HG03045 (cell line): ENCODE measurements at regions not wholly inside any gene's neighbourhood (a gene's known extent, or its start where the extent isn't known, plus 50 kb on each side); places are given as distances from the start of the nearest gene placed in this dataset.
A peak's percentile ranks its signal among the peaks of the same experiment; 100 is the strongest.

Experiments
- ATAC-seq: cut with Tn5 transposase; IDR thresholded peaks from one replicate; pipeline ENCODE4 v1.9.1; 2021; ENCODE audit warnings: mild to moderate bottlenecking, moderate library complexity; ENCODE audit not compliant: unreplicated experiment

DNA sequence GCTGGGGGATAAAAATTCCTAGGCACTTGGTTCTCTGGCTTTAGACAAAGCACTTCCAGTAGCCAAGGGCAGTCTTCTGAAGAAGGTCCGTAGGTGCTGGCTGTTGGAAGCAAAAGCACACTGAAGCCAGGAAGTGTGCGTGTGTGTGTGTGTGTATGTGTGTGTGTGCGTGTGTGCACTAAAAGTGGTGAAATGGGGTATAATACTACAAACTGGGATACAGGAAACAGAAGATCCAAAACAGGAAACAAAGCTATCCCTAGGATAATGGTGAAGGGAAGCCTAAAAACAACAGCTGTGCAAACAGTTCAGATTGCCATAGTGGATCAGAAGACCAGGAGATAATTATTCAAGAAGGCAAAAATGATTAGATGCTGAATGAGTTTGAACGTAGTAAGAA is 103.4 kb downstream of the IL20RB start:
- no peak for ATAC-seq

GRCh38 chr3:137062250-137062649 is 104.5 kb downstream of the IL20RB start:
- peak; percentile 88 for ATAC-seq

DNA sequence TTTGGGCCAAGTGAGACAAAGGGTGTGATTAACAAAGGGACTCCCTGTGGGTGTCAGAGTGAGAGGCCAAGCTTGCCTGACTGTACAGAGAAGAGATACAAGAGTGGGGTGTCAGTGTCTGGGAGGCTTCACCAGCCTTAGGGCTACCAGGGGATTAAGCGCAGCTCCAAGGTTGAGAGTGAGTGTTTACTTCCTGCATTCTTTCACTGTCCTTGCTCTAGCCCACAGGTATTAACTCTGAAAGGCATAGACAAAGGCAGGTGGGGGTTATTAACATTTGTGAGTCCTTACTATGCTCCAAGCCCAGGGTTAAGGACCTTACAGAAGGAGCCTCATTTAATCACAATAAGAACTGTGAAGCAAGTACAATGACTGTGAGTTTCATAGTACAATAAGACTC is 107.6 kb downstream of the IL20RB start:
- no peak for ATAC-seq

- no peak for ATAC-seq
Observed at GRCh38 chr3:137066092-137066491, 108.3 kb downstream of the IL20RB start.

DNA sequence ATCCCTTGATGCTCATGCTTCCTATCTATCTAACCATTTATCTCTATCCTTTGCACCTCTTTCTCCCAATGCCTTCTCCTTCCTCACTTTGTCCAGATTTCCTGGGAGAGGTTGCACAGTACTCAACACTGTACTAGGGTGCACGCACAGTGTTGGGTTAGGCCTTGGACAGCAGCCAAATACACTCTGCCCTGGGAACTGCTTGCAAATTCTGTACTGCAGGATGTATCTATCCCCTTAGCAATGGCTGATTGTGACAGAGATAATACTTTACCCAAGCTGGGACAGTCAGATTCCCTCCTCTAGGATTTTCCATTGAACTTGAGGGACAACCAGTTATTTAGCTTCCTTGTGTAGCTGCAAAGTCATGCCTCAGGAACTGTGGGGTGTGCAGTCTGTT is 113.3 kb downstream of the IL20RB start:
- no peak for ATAC-seq

DNA sequence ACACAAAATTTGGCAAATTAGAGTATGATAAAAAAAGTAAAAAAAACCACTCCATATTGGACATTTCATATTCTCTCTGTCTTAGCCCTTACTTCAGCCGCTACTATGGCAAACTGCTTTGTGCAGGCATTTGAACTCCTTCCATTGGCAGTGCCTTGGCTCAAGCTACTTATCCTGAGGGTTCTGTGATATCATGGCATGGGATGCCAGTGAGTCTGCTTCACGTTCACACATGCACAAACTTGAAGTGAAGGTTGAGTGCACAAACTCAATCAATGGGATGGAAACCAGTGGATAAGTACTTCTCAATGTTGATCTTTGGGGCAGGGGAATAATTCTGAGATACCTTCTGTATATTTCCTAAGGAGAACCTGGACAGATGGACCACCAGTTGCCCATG is 117.2 kb downstream of the IL20RB start:
- no peak for ATAC-seq

GRCh38 chr3:137078040-137078439 is 120.3 kb downstream of the IL20RB start:
- no peak for ATAC-seq

GRCh38 chr3:137079571-137079970 is 121.8 kb downstream of the IL20RB start:
- no peak for ATAC-seq

- no peak for ATAC-seq
Observed at GRCh38 chr3:137081711-137082110, 123.9 kb downstream of the IL20RB start.

- no peak for ATAC-seq
Observed at GRCh38 chr3:137082763-137083162, 125.0 kb downstream of the IL20RB start.

DNA sequence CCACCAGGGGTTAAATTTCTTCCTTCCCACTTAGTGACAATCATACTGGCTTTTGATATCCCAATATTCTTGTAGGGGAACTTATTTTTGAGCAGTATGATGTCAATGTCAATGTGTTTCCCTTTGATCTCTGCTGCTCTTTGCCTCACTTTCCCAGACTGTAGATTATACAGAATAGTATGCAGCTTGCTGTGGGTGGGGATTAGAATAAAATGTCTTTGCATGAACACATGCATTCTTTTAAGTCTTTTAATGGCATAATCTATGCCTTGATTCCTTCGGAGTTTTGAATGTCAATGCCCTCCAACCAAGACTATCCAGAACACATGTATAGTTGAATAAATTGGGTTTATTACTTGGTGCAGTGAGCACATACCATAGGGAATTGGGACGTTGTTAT is 125.5 kb downstream of the IL20RB start:
- ATAC-seq = no peak

DNA sequence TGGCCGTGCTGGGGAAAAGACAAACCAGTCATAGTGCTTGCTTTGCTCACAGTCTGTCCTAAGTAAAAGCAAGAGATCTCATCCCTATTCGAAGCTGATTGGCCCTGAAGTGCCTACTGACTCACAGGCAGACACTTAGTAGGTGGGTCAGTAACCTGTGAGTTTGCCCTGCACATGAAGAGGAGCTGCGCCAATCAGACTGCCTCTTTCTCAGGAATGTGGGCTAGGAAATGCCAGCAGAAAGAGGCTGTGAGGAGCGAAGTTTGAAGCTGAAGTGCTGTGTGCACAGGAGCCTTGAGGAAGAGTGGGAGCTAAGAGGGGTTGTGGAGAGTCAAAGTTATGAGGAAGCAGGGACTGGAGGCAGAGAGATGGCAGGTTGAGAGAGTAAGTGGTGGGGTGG is 126.8 kb downstream of the IL20RB start:
- no peak for ATAC-seq

DNA sequence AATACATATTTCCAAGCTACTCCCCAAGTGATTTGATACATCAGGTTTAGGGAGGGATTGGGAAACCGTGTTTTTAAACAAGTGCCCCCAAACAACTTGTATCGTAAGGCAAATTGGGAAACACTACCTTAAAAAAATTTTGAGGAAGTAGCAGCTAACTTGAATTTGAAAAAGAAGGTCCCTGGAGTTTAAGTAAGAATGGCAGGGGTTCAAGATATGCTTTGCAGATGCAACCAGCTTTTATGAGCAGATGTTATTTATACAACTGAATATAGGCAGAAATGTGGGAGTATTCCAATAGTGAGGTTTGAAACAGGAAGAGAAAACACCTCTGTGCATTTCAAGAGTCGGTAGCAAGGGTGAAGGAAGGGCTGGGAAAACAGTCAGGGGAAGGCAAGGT is 139.6 kb downstream of the IL20RB start:
- ATAC-seq = no peak

DNA sequence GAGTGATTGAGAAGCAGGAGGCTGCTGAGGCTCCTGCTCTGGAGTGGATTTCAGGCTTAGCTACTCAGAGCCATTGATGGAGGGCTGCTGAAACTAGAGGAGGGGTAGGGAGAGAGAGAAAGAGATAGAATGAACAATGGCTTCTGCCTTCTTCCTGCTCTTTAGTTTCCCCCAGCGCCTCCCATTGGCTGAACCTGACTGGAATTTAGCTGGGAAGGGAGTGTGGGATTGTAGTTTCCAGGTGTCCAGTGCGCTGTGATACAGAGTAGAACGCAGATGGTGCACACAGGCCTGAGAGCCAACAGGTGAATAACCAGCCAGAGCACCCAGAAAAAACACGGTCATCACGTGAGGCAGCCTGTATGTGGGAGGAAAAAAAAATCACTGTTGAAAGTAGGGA is 140.1 kb downstream of the IL20RB start:
- ATAC-seq = no peak

DNA sequence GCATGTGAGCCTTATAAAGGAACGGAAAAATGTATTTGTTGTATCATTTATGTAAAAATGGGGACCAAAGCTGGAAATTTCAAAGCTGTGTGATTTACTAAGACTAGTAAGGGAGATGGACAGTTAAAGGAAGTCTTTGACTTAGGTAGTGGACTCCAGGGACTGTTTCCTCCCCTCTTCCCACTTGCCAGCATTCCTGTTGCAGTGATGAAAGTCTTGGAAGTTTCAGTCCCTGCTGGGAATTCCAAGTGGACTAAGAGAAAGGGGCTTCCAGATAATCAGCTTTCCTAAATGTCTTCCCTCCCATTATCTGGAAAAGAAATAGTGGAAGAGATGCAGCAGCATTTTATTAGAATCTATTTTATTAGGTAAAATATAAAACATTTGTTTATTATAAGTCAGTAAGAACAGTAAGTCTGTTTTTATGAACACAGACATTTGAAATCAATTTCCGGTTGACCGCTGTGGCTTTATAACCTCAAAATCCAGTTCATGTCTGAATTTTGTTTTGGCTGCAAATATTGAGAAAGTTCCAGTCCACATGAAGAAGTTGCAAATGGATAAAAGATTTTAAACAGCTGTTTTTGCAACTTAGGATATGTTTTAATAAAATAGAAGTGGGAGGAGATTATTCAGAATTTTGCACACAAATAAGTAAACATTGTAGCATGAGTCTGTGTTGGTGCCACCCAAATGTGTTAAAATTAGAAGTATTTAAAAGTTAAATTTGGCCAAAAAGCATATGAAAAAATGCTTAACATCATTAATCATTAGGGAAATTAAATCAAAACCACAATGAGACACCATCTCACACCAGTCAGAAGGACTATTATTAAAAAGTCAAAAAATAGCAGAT is 141.8 kb downstream of the IL20RB start:
- no peak for ATAC-seq

DNA sequence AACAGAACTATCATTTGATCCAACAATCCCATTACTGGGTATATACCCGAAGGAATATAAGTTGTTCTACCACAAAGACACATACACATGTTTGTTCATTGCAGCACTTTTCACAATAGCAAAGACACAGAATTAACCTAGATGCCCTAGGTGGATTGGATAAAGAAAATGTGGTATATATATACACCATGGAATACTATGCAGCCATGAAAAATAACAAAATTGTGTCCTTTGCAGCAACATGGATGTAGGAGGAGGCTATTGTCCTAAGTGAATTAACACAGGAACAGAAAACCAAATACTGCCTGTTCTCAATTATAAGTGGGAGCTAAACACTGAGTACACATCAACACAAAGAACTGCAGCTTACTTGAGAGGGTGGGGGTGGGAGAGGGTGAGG is 142.5 kb downstream of the IL20RB start:
- no peak for ATAC-seq

DNA sequence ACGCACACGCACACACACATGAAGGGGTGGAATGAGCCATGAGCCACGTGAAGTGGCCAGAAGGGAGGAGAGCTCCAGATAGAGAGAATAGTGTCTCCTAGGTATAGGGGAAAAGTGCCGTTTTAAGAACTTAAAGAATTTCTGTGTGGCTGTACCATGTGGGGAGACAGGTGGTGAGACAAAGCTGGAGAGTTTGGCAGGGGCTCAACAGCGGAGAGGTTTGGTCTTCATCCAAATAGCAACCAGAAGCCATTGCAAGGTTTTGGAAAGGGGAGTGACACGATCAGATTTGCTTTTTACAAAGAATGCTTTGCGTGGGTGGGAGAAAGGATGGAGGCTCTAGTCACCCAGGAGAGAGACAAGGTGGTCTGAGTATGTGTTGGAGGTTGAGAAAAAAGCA is 146.0 kb downstream of the IL20RB start:
- no peak for ATAC-seq

GRCh38 chr3:137105277-137105977 is 147.6 kb downstream of the IL20RB start:
- ATAC-seq = no peak

DNA sequence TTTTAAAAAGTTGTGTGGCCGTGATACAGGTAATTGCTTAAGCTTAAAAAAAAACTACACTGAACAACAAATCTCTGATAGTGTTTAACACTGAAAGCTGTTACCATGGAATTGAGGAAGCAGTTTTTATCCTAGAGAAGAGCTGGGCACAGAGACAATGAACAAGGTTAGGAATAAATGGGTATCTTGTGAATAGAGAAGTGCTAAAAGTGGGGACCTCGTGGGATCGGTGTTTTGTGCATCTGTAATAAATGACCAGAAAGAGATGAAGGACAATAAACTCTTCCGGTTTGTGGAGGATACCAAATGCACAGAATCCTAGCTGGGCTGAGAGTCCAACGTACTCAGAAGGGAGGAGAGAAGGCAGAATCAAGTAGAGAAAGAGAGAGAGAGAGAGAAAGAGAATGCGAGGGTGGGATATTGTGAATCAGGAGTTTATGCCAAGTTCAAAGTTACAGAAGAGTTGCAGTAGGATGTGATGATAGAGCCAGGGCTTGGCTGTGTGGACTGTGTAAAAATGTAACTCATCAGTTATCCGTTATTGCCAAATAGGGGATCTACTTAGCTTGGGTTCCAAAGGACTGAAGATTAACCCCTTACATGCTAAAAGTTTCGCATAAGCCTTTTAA is 148.9 kb downstream of the IL20RB start:
- ATAC-seq = no peak

DNA sequence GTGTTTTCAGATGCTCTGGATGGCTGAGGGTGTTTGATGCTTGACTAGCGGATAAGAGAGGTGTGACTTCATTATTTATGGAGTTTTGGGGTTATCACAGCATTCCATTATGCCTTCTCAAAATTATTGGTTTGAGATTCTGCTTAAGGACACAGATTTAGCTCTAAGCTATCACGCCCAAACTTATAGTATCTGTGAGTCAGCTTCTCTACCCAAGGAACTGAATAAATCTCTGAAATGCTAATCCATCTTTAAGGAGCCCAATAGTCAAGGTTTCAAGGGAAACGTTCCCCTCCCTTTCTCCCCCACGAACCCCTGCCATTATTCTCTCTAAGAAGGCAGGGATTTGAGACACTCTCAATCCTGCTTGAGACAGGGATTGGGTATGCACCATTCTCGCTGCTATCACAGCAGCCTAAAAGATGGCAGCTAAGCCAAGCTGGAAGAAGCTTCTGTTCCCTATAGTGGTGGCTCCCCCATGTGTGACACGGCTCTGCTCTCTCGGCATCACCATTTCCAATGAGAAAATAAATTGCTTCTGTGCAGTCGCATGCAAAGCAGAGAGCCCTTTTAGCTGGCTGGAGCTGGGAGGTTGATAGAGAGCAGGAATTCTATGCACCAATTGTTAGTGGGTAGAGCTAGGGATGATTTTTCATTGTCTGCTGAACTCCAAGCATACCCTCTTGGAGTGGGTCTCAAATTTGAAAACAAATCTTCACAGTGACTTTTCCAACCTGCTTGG is 151.1 kb downstream of the IL20RB start:
- ATAC-seq = no peak

GRCh38 chr3:137110392-137110996 is 152.7 kb downstream of the IL20RB start:
- ATAC-seq = no peak
